ENCODE measurements at regions not wholly inside any gene's neighbourhood (a gene's known extent, or its start where the extent isn't known, plus 50 kb on each side); places are given as distances from the start of the nearest gene placed in this dataset.
A peak's percentile ranks its signal among the peaks of the same experiment; 100 is the strongest.

DNA sequence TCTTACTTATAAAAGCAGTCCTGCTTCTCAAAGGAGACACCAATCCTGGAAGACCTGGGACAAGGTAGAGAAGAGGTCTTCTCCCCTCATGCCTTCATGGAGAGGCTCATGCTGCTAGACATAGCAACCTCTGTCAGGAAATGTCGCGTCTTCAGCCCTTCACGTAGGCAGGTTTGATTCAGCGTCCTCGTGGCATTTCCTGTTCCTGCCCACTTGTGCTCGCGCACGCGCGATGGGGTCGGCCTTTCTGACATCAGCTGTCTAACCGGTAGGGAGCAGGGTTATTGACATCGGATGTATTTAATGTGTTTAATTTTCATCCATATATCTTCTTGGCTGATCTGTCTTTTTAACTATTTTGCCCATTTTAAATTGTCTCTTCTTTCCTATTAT, 292.4 kb downstream of the THBS2 start:
- DNase-seq = no peak

- no peak for DNase-seq
Observed at GRCh38 chr6:168960551-168961263, 292.9 kb downstream of the THBS2 start.

DNA sequence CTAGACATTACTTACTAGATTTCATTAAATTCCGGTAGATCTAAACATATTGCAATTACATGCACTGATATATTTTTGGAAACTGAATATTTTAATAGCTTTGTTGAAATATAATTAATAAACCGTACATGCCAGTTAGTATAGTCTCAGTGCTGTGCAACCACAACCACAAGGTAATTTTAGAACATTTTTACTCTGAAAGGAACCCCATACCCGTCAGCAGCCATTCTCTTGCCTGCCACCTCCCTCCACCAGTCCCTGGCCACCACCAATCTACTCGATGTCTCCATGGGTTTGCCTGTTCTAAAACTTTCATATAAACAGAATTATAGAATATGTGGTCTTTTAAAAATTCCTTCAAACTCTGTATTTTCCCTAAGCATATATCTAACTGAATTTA, 293.9 kb downstream of the THBS2 start:
- DNase-seq = no peak

GRCh38 chr6:168956884-168957730, 296.5 kb downstream of the THBS2 start:
- peak in 9 of 14 donors; percentile 7 to 53 (median 25) for DNase-seq

GRCh38 chr6:168956141-168956838, 297.4 kb downstream of the THBS2 start:
- no peak for DNase-seq

GRCh38 chr6:168953461-168953860, 300.2 kb downstream of the THBS2 start:
- DNase-seq = no peak

GRCh38 chr6:168951217-168951616, 302.4 kb downstream of the THBS2 start:
- no peak for DNase-seq

GRCh38 chr6:168950858-168951214, 302.8 kb downstream of the THBS2 start:
- no peak for DNase-seq

DNA sequence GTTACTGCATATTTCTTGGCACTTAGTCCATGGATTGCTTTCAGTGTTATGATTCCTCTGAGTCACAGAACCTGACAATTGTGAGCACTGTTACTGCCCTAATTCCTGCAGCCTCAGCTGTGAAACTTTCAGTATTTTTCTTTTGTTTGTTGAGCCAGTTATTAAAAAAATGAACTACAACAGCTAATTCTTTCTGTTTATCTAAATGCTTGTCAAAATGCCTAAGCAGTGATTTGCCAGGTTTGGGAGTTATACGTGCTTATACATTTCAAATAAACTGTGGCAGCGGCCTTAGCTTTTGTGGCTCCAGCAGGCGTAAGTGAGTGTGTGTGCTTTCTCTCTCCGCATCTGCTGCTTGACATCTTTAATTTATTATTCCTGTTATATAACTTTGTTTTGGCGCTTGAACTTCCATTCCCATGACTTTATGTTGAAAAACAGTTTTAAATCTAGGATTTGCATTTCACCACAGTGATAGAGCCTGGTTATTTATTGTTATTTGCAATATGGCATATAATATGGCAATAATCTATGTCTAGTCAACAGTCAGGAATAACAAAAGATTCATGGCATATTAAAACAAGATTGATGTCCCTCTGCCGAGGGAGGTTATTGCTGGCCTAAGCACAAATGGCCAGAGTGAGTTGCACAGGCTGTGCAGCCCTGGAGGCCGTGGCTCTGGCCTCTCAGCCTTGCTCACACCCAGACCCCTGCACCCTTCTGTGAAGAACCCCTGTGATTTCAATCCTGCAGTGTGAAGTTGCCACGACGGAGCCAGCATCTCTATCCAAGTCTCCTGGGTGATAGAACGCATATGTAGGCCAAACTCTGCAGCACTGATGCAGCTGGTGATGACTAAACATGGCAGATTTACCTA, 303.4 kb downstream of the THBS2 start:
- no peak for DNase-seq

- no peak for DNase-seq
Observed at GRCh38 chr6:168948990-168949531, 304.6 kb downstream of the THBS2 start.

GRCh38 chr6:168948002-168948401, 305.6 kb downstream of the THBS2 start:
- DNase-seq = no peak

DNA sequence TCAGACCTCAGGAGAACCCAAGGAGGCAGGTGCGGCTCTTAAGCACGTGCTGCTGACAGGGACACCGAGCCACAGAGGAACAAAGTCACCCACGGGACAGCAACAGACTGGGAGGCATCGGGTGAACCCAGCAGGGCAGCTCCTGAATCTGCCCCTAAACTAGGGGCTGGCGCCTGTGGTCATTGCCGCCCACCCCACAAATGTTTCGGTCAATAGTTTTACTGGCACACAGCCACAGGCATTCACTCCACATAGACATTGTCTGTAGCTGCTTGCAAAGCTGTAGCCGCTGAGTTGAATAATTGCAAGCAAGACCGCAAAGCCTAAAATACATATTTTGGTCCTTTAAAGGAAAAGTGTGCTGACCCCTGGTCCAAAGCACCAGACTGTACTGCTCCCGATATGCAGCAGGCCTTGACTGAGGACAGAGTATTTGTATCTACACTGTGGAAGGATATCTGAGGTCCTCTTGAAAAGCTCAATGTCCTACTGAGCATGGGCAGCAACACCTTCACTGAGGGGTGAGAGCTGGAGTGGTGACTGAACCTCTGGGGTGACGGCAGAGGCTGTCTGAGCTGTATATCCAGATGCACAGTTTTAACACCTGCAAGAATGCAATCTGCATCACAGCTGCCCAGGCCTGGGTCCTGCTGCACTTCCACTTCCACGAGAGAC, 310.3 kb downstream of the THBS2 start:
- no peak for DNase-seq

- no peak for DNase-seq
Observed at GRCh38 chr6:168942646-168943045, 311.0 kb downstream of the THBS2 start.

DNA sequence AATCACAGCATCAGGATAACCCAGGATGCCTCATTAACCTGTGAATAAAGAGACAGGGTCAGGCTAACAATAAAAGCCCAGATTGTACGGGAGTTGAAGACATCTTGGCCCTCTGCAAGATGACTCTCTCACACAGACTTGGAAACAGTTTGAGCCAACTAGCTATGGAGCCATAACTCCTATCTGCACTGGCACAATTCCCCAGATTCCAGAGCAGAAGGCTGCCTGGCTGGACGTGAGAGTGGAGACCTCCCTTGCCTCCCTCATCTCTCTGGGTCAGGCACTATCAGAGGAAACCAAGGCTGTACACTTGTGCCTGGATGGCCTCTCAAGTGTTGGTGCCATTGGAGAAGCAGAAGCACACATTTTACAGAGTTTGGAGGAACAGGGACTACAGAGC, 312.6 kb downstream of the THBS2 start:
- DNase-seq = no peak

DNA sequence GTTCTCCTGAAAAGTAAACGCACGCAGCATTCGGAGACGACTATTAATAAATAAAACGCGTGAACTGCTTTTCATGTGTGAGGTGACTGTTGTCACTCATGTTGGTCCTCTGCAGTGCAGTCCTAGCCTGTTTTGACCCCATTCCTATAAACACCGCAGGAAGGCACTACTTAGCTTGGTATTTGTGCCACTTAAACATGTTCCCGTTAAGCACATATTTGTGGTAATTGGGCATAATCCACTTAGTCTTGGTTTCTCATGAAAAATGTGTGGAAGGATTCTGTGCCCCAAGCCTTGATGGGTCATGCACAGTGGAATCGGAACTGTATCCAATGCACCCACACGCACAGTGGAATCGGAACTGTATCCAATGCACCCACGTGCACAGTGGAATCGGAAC, 313.9 kb downstream of the THBS2 start:
- no peak for DNase-seq

DNA sequence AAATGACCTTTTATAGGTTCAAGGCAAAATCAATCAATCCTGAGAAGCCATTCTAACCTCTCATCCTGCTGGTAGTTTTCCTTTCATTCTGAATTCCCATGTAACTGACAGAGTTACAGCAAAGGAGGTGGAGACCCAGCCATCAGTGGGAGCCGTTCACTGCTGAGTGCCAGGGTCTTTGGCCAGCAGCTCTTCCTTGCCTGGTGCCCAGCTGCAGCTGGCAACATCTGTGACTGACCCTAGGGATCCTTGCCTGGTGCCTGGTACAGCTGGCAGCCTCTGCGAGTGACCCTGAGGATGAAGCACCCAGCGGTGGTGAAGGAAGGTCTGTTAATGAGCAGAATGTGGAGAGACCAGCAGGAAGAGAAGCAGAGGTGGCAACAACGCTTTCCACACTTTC, 314.6 kb downstream of the THBS2 start:
- DNase-seq = no peak

- DNase-seq = no peak
Observed at GRCh38 chr6:168938546-168938945, 315.1 kb downstream of the THBS2 start.

- no peak for DNase-seq
Observed at GRCh38 chr6:168937054-168937453, 316.6 kb downstream of the THBS2 start.

DNA sequence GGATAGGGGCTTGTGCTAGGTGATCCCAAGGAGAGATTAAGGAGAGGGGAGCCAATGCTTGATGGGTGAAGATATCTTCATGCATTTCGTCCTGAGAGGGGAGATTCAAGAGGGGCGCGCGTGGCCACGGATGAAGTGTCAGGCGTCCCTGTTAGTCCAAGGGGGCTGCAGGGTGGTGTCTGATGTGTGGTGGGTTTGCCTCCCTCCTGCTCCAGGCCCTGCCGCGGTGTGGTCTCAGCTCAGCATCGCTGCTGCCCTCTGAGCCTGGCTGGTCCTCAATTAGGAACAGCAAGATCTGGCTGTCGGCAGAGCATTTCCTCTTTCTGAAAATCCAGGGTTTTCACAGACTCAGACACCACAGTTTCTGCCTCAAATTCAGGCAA, 318.0 kb downstream of the THBS2 start:
- DNase-seq = no peak

- no peak for DNase-seq
Observed at GRCh38 chr6:168934660-168935627, 318.7 kb downstream of the THBS2 start.

All from C1 segment of cervical spinal cord (tissue), 14 donors.